ENCODE measurements at regions not wholly inside any gene's neighbourhood (a gene's known extent, or its start where the extent isn't known, plus 50 kb on each side); places are given as distances from the start of the nearest gene placed in this dataset.

- no peak for TF ChIP-seq MAX (IDR thresholded peaks at IDR 0.05)
- no peak for TF ChIP-seq CTCF (IDR thresholded peaks at IDR 0.05; ENCODE audit: control extremely low read depth in 1 of 3, insufficient read depth in 1 of 3, low read depth in 1 of 3, low read length in 3 of 3)
- no peak for TF ChIP-seq POLR2A (IDR thresholded peaks at IDR 0.05; ENCODE audit: control extremely low read depth in 1 of 2, low read depth in 2 of 2, low read length in 2 of 2)
- TF ChIP-seq RAD21 (IDR thresholded peaks at IDR 0.05 in 1 of 2, conservative IDR thresholded peaks at IDR 0.05 in 1 of 2; ENCODE audit: low read depth in 2 of 2, low read length in 2 of 2), result no peak
- no peak for TF ChIP-seq JUN (IDR thresholded peaks at IDR 0.05; ENCODE audit: low read depth, low read length)
These were observed 83.6 kb upstream of the SMAD3 start for GRCh38 chr15:66981771-66982170.
